ENCODE measurements at regions not wholly inside any gene's neighbourhood (a gene's known extent, or its start where the extent isn't known, plus 50 kb on each side); places are given as distances from the start of the nearest gene placed in this dataset.
"Not testable (repeated sequence)": the region's sequence is repeated elsewhere in the genome, so short reads cannot be mapped to it uniquely, and the experiment has no call there.

- DNase-seq (ENCODE audit: low spot score), result not testable (repeated sequence)
Observed at GRCh38 chr2:111441614-111442013, 320.9 kb downstream of the BCL2L11 start.

GRCh38 chr2:111442767-111443454, 322.2 kb downstream of the BCL2L11 start:
- not testable (repeated sequence) for DNase-seq (ENCODE audit: low spot score)

- DNase-seq (ENCODE audit: low spot score), result not testable (repeated sequence)
Observed at GRCh38 chr2:111444516-111444915, 323.8 kb downstream of the BCL2L11 start.

GRCh38 chr2:111445191-111445929, 324.6 kb downstream of the BCL2L11 start:
- DNase-seq (ENCODE audit: low spot score), result not testable (repeated sequence)

GRCh38 chr2:111445941-111446340, 325.2 kb downstream of the BCL2L11 start:
- DNase-seq (ENCODE audit: low spot score), result not testable (repeated sequence)

GRCh38 chr2:111447482-111447881, 326.8 kb downstream of the BCL2L11 start:
- DNase-seq (ENCODE audit: low spot score), result not testable (repeated sequence)

- DNase-seq (ENCODE audit: low spot score), result not testable (repeated sequence)
Observed at GRCh38 chr2:111448796-111449195, 328.1 kb downstream of the BCL2L11 start.

- not testable (repeated sequence) for DNase-seq (ENCODE audit: low spot score)
Observed at GRCh38 chr2:111450526-111450925, 329.8 kb downstream of the BCL2L11 start.

- not testable (repeated sequence) for DNase-seq (ENCODE audit: low spot score)
Observed at GRCh38 chr2:111451692-111452199, 331.0 kb downstream of the BCL2L11 start.

GRCh38 chr2:111452208-111452607, 331.5 kb downstream of the BCL2L11 start:
- DNase-seq (ENCODE audit: low spot score), result not testable (repeated sequence)

GRCh38 chr2:111453308-111453707, 332.6 kb downstream of the BCL2L11 start:
- DNase-seq (ENCODE audit: low spot score), result not testable (repeated sequence)

- not testable (repeated sequence) for DNase-seq (ENCODE audit: low spot score)
Observed at GRCh38 chr2:111453816-111454215, 333.1 kb downstream of the BCL2L11 start.

GRCh38 chr2:111454404-111454803, 333.7 kb downstream of the BCL2L11 start:
- not testable (repeated sequence) for DNase-seq (ENCODE audit: low spot score)

GRCh38 chr2:111455016-111456015, 334.6 kb downstream of the BCL2L11 start:
- DNase-seq (ENCODE audit: low spot score), result not testable (repeated sequence)

- DNase-seq (ENCODE audit: low spot score), result not testable (repeated sequence)
Observed at GRCh38 chr2:111457191-111457590, 336.5 kb downstream of the BCL2L11 start.

- DNase-seq (ENCODE audit: low spot score), result not testable (repeated sequence)
Observed at GRCh38 chr2:111460901-111461300, 340.2 kb downstream of the BCL2L11 start.

GRCh38 chr2:111461831-111462230, 341.1 kb downstream of the BCL2L11 start:
- not testable (repeated sequence) for DNase-seq (ENCODE audit: low spot score)

GRCh38 chr2:111462572-111462971, 341.9 kb downstream of the BCL2L11 start:
- DNase-seq (ENCODE audit: low spot score), result not testable (repeated sequence)

GRCh38 chr2:111463238-111463848, 342.6 kb downstream of the BCL2L11 start:
- not testable (repeated sequence) for DNase-seq (ENCODE audit: low spot score)

GRCh38 chr2:111463956-111464355, 343.2 kb downstream of the BCL2L11 start:
- DNase-seq (ENCODE audit: low spot score), result not testable (repeated sequence)
